Activated CD4-positive, alpha-beta T cell treated with anti-CD3 and anti-CD28 coated beads, Interleukin-2, amount 50 U/mL, for 4 hours (primary cell): ENCODE measurements at regions not wholly inside any gene's neighbourhood (a gene's known extent, or its start where the extent isn't known, plus 50 kb on each side); places are given as distances from the start of the nearest gene placed in this dataset.

Experiments
- DNase-seq, 2 experiments: peaks; one replicate each; pipeline ENCODE4 v3.0.0-alpha.2; 2020

- DNase-seq = no peak
These were observed 1243.4 kb downstream of the MAT2B start for GRCh38 chr5:164748861-164749260.

- no peak for DNase-seq
These were observed 1248.0 kb downstream of the MAT2B start for GRCh38 chr5:164753434-164753833.

GRCh38 chr5:164763206-164763605, 1257.8 kb downstream of the MAT2B start:
- no peak for DNase-seq

GRCh38 chr5:164772122-164772521, 1266.7 kb downstream of the MAT2B start:
- no peak for DNase-seq

GRCh38 chr5:164784230-164784629, 1278.8 kb downstream of the MAT2B start:
- no peak for DNase-seq

- DNase-seq = no peak
These were observed 1292.7 kb downstream of the MAT2B start for GRCh38 chr5:164798110-164798509.

GRCh38 chr5:164799391-164799790, 1294.0 kb downstream of the MAT2B start:
- no peak for DNase-seq

- no peak for DNase-seq
These were observed 1296.5 kb downstream of the MAT2B start for GRCh38 chr5:164801910-164802309.

GRCh38 chr5:164809821-164810220, 1304.4 kb downstream of the MAT2B start:
- no peak for DNase-seq

GRCh38 chr5:164818445-164818844, 1313.0 kb downstream of the MAT2B start:
- no peak for DNase-seq

GRCh38 chr5:164824671-164825070, 1319.3 kb downstream of the MAT2B start:
- no peak for DNase-seq

GRCh38 chr5:164832516-164832915, 1327.1 kb downstream of the MAT2B start:
- DNase-seq = no peak

GRCh38 chr5:164844348-164844747, 1338.9 kb downstream of the MAT2B start:
- no peak for DNase-seq

GRCh38 chr5:164860896-164861295, 1355.5 kb downstream of the MAT2B start:
- no peak for DNase-seq

- no peak for DNase-seq
These were observed 1356.2 kb downstream of the MAT2B start for GRCh38 chr5:164861610-164862009.

GRCh38 chr5:164868761-164869160, 1363.3 kb downstream of the MAT2B start:
- no peak for DNase-seq

- DNase-seq = no peak
These were observed 1363.9 kb downstream of the MAT2B start for GRCh38 chr5:164869325-164869724.

- DNase-seq = no peak
These were observed 1371.4 kb downstream of the MAT2B start for GRCh38 chr5:164876793-164877192.

- DNase-seq = no peak
These were observed 1376.0 kb downstream of the MAT2B start for GRCh38 chr5:164881442-164881841.

GRCh38 chr5:164885179-164885578, 1379.8 kb downstream of the MAT2B start:
- DNase-seq = no peak

GRCh38 chr5:164893071-164893470, 1387.7 kb downstream of the MAT2B start:
- no peak for DNase-seq

- DNase-seq = no peak
These were observed 1393.3 kb downstream of the MAT2B start for GRCh38 chr5:164898705-164899104.

GRCh38 chr5:164909673-164910072, 1404.3 kb downstream of the MAT2B start:
- DNase-seq = no peak

GRCh38 chr5:164921722-164922121, 1416.3 kb downstream of the MAT2B start:
- DNase-seq = no peak

- no peak for DNase-seq
These were observed 1428.6 kb downstream of the MAT2B start for GRCh38 chr5:164934039-164934438.

- DNase-seq = no peak
These were observed 1429.1 kb downstream of the MAT2B start for GRCh38 chr5:164934561-164934960.
